ENCODE measurements at regions not wholly inside any gene's neighbourhood (a gene's known extent, or its start where the extent isn't known, plus 50 kb on each side); places are given as distances from the start of the nearest gene placed in this dataset.

- TF ChIP-seq POLR2A (IDR thresholded peaks at IDR 0.05; ENCODE audit: low read depth) (no peak), CTCF (IDR thresholded peaks at IDR 0.05) (no peak), EP300 (IDR thresholded peaks at IDR 0.05) (no peak), POLR2AphosphoS5 (IDR thresholded peaks at IDR 0.05) (no peak)
Measured at GRCh38 chr3:182692695-182693094, 100.6 kb upstream of the ATP11B start.

Measured in esophagus muscularis mucosa (tissue), 4 donors.